HCT116 (cell line): ENCODE measurements at regions not wholly inside any gene's neighbourhood (a gene's known extent, or its start where the extent isn't known, plus 50 kb on each side); places are given as distances from the start of the nearest gene placed in this dataset.

Experiments used
- ATAC-seq: fragments of 200-7000 bp; cut with Tn5 transposase; 2 replicates; pipeline ENCODE4 v1.9.1; 2020; ENCODE audit warnings: mild to moderate bottlenecking, moderate library complexity
- BruUV-seq: library from RNA; stranded (reverse); fragments of 400-500 nt; replicated peaks from 2 replicates; lab custom pipeline; 2021; lab: Mats Ljungman, UMichigan
- CTCF ChIA-PET: fragments of 300-600 bp; sonication (Branson Sonifier 250); formaldehyde crosslinking; loops from one replicate; lab custom pipeline; 2021; ENCODE audit warnings: antibody characterized with exemption; lab: Charles Lee
- POLR2A ChIA-PET: fragments of 300-600, 350-600 bp; sonication (Branson Sonifier 250); formaldehyde crosslinking; loops from one replicate; lab custom pipeline; 2021; ENCODE audit warnings: antibody characterized with exemption; lab: Charles Lee
- RAD21 ChIA-PET, 2 experiments: fragments of 300-600 bp; sonication (Branson Sonifier 250); formaldehyde crosslinking; loops; one replicate each; lab custom pipeline; 2023; ENCODE audit warnings: low total read pairs in 2 of 2; ENCODE audit not compliant: uncharacterized antibody in 2 of 2, unreplicated experiment in 2 of 2, low non-redundant PET in 1 of 2; lab: Charles Lee
- DNase-seq: peaks from one replicate; pipeline ENCODE4 v3.0.0-alpha.2; 2010; ENCODE audit warnings: low read depth, low spot score
- H2AFZ ChIP-seq: fragments of 200-600 bp; shearing (Covaris generic), sonication (generic); 2 replicates; pipeline ENCODE4 v1.6.1; 2017; ENCODE audit warnings: low read depth, mixed run types, mixed read lengths, antibody characterized with exemption, low read length; ENCODE audit not compliant: poor library complexity, severe bottlenecking
- H3K27ac ChIP-seq: 2 replicates; pipeline ENCODE4 v1.5.1; 2012; ENCODE audit warnings: low read depth, low read length
- H3K27me3 ChIP-seq: fragments of 200-600 bp; sonication (generic); 2 replicates; pipeline ENCODE4 v1.6.1; 2016; ENCODE audit warnings: mixed run types, low read length, mixed read lengths; ENCODE audit not compliant: insufficient read depth
- H3K36me3 ChIP-seq, 2 experiments: fragments of 200-500 bp in 1 of 2; fragments of 200-600 bp in 1 of 2; sonication (Bioruptor generic) in 1 of 2; sonication (generic) in 1 of 2; 2 replicates each; pipeline versions ENCODE4 v1.5.1 to v1.6.1; 2014 to 2016; ENCODE audit warnings: low read length in 2 of 2, inconsistent platforms in 1 of 2, mixed read lengths in 1 of 2, mixed run types in 1 of 2; ENCODE audit not compliant: insufficient read depth in 2 of 2, control insufficient read depth in 1 of 2
- H3K4me1 ChIP-seq, 2 experiments: fragments of 200-600 bp in 1 of 2; sonication (generic) in 1 of 2; 2 replicates each; pipeline versions ENCODE4 v1.5.1 to v1.6.1; 2012 to 2017; ENCODE audit warnings: low read length in 2 of 2, inconsistent platforms in 1 of 2, mild to moderate bottlenecking in 1 of 2, mixed read lengths in 1 of 2, mixed run types in 1 of 2, moderate library complexity in 1 of 2; ENCODE audit not compliant: insufficient read depth in 2 of 2, control insufficient read depth in 1 of 2
- H3K4me2 ChIP-seq: fragments of 200-600 bp; sonication (generic); 2 replicates; pipeline ENCODE4 v1.6.1; 2017; ENCODE audit warnings: mixed run types, low read length, mixed read lengths
- H3K4me3 ChIP-seq, 2 experiments: fragments of 200-600 bp in 1 of 2; sonication (generic) in 1 of 2; replicated peaks in 1 of 2; 2 replicates each; pipeline ENCODE4 v1.5.1; 2011 to 2016; ENCODE audit warnings: low read length in 2 of 2, control low read depth in 1 of 2, low read depth in 1 of 2, mild to moderate bottlenecking in 1 of 2, mixed read lengths in 1 of 2, mixed run types in 1 of 2
- H3K79me2 ChIP-seq: fragments of 200-600 bp; sonication (generic); 2 replicates; pipeline ENCODE4 v1.6.1; 2017; ENCODE audit warnings: mild to moderate bottlenecking, mixed run types, low read length, moderate library complexity, mixed read lengths; ENCODE audit not compliant: insufficient read depth
- H3K9ac ChIP-seq: fragments of 200-600 bp; sonication (generic); 2 replicates; pipeline ENCODE4 v1.6.1; 2016; ENCODE audit warnings: low read length, mixed read lengths
- H3K9me2 ChIP-seq: fragments of 200-600 bp; sonication (generic), shearing (Covaris generic); 2 replicates; pipeline ENCODE4 v1.6.1; 2017; ENCODE audit warnings: mixed run types, mild to moderate bottlenecking, moderate library complexity; ENCODE audit not compliant: insufficient read depth
- H3K9me3 ChIP-seq, 2 experiments: fragments of 200-500 bp in 1 of 2; fragments of 200-600 bp in 1 of 2; sonication (Bioruptor generic) in 1 of 2; sonication (generic) in 1 of 2; 2 replicates each; pipeline ENCODE4 v1.6.1; 2014 to 2017; ENCODE audit warnings: low read length in 2 of 2, mixed read lengths in 2 of 2, inconsistent platforms in 1 of 2, low read depth in 1 of 2, mild to moderate bottlenecking in 1 of 2, mixed run types in 1 of 2, moderate library complexity in 1 of 2; ENCODE audit not compliant: control insufficient read depth in 1 of 2, insufficient read depth in 1 of 2
- H4K20me1 ChIP-seq: fragments of 200-600 bp; sonication (generic), shearing (Covaris generic); 2 replicates; pipeline ENCODE4 v1.6.1; 2017; ENCODE audit warnings: mixed run types, mild to moderate bottlenecking, moderate library complexity; ENCODE audit not compliant: insufficient read depth
- CBX3 ChIP-seq: IDR thresholded peaks from 2 replicates; pipeline ENCODE4 v1.6.1; 2012; ENCODE audit warnings: low read depth
- CEBPB ChIP-seq: IDR thresholded peaks from 2 replicates; pipeline ENCODE4 v1.6.1; 2012; ENCODE audit warnings: low read depth
- EGR1 ChIP-seq: IDR thresholded peaks from 2 replicates; pipeline ENCODE4 v1.6.1; 2012; ENCODE audit warnings: low read depth
- ELF1 ChIP-seq: IDR thresholded peaks from 2 replicates; pipeline ENCODE4 v1.6.1; 2012; ENCODE audit warnings: low read depth, borderline replicate concordance
- EZH2 ChIP-seq: fragments of 200-600 bp; sonication (generic); IDR thresholded peaks from 2 replicates; pipeline ENCODE4 v1.6.1; 2017; ENCODE audit warnings: antibody characterized with exemption, mixed run types
- EZH2phosphoT487 ChIP-seq: fragments of 200-600 bp; IDR thresholded peaks from 2 replicates; pipeline ENCODE4 v1.6.1; 2018; ENCODE audit warnings: antibody characterized with exemption, borderline replicate concordance
- JUND ChIP-seq: IDR thresholded peaks from 2 replicates; pipeline ENCODE4 v1.6.1; 2012
- POLR2A ChIP-seq: IDR thresholded peaks from 2 replicates; pipeline ENCODE4 v1.7.0; 2011; ENCODE audit warnings: borderline replicate concordance; ENCODE audit not compliant: insufficient read depth, insufficient read length; ENCODE audit errors: extremely low read depth
- POLR2AphosphoS5 ChIP-seq: IDR thresholded peaks from 2 replicates; pipeline ENCODE4 v1.6.1; 2011; ENCODE audit warnings: mild to moderate bottlenecking, low read depth, low read length, moderate library complexity
- RAD21 ChIP-seq: IDR thresholded peaks from 2 replicates; pipeline ENCODE4 v1.6.1; 2012; ENCODE audit warnings: low read depth, mild to moderate bottlenecking
- SP1 ChIP-seq: IDR thresholded peaks from 2 replicates; pipeline ENCODE4 v1.6.1; 2012; ENCODE audit warnings: low read depth
- TCF7L2 ChIP-seq: IDR thresholded peaks from 2 replicates; pipeline ENCODE4 v1.7.0; 2011; ENCODE audit warnings: borderline replicate concordance, inconsistent platforms; ENCODE audit not compliant: insufficient read depth, insufficient read length; ENCODE audit errors: extremely low read depth
- ZFX ChIP-seq: fragments of 450-650 bp; IDR thresholded peaks from 2 replicates; pipeline ENCODE4 v1.6.1; 2017
- ZNF274 ChIP-seq: fragments of 200-500 bp; sonication (Bioruptor generic); IDR thresholded peaks from 2 replicates; pipeline ENCODE4 v1.6.1; 2014; ENCODE audit warnings: mild to moderate bottlenecking, low read depth, low read length, inconsistent platforms
- intact Hi-C: fragments of 100-400 bp; cut with micrococcal nuclease; formaldehyde crosslinking; loops from 2 replicates; pipeline ENCODE4 v1.10.0; 2022
- TF ChIP-seq, protein P1 (sequence below): IDR thresholded peaks from 2 replicates; pipeline ENCODE4 v1.6.1; 2012
- TF ChIP-seq, protein P2 (sequence below): IDR thresholded peaks from 2 replicates; pipeline ENCODE4 v1.6.1; 2012

DNA sequence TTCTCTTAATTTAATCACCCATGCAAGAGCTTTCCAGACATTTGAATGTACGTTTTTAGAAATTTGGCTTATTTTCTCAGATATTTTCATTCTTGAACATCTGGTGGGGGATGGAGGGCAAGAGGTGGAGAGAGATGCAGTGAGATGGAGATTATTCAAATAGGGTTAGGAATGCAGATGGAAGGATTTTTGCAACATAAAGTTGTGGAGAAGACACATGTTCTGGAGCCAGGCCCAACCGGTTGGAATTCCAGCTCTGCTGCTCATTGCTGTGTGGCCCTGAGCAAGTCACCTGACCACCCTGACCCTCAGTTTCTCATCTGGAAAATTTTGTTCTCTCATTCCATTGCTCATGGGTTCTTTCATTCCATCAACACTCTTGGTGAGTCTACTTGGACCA lies 66.9 kb downstream of the IRX3 start:
- Histone ChIP-seq H4K20me1 (no peaks in the 10 kb centered on the region), H3K4me2 (no peak overlapping the region), H3K36me3 (no peaks in the 10 kb centered on the region), H3K4me3 (no peak overlapping the region), H3K9me3 (no peaks in the 10 kb centered on the region), H3K27me3 (peaks cover 16% of the 10 kb centered on the region), H3K4me1 (no peaks in the 10 kb centered on the region), H3K9ac (no peak overlapping the region), H3K9me2 (no peaks in the 10 kb centered on the region), H3K27ac (no peak overlapping the region), H2AFZ (no peak overlapping the region), H3K79me2 (no peaks in the 10 kb centered on the region)
- CTCF ChIA-PET: no interaction called here
- no peak for ATAC-seq
- DNase-seq: no peak
- BruUV-seq: no TSS peak
- intact Hi-C loops: no loop called here
- RAD21 ChIA-PET: no interaction called here
- TF ChIP-seq ZFX (no peak), CEBPB (no peak), SP1 (no peak), EGR1 (no peak), EZH2phosphoT487 (no peak), ELF1 (no peak), TCF7L2 (no peak), JUND (no peak), POLR2AphosphoS5 (no peak), EZH2 (no peak), POLR2A (no peak), RAD21 (no peak), CBX3 (no peak), ZNF274 (no peak)
- TF ChIP-seq, protein P1, sequence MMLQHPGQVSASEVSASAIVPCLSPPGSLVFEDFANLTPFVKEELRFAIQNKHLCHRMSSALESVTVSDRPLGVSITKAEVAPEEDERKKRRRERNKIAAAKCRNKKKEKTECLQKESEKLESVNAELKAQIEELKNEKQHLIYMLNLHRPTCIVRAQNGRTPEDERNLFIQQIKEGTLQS: no peak
- TF ChIP-seq, protein P2, sequence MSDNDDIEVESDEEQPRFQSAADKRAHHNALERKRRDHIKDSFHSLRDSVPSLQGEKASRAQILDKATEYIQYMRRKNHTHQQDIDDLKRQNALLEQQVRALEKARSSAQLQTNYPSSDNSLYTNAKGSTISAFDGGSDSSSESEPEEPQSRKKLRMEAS: no peak
- POLR2A ChIA-PET: no interaction called here
